Activated naive CD8-positive, alpha-beta T cell treated with anti-CD3 and anti-CD28 coated beads, Interleukin-2, amount 10 ng/mL, durations not matched to agents 7 days and 5 days (primary cell): ENCODE measurements at regions not wholly inside any gene's neighbourhood (a gene's known extent, or its start where the extent isn't known, plus 50 kb on each side); places are given as distances from the start of the nearest gene placed in this dataset.

Source experiments
- ATAC-seq: fragments of 150-1000 bp; cut with Tn5 transposase; one replicate; pipeline ENCODE4 v1.10.0; 2021; ENCODE audit warnings: low read depth, moderate library complexity
- POLR2A ChIA-PET: fragments of 350-600 bp; sonication (Branson Sonifier 250); formaldehyde crosslinking; loops from one replicate; lab custom pipeline; 2021; ENCODE audit warnings: antibody characterized with exemption; lab: Charles Lee
- DNase-seq: peaks from one replicate; pipeline ENCODE4 v3.0.0; 2021
- H3K27ac Mint-ChIP-seq: one replicate; pipeline ENCODE4 v1.8.0; 2022; ENCODE audit warnings: mild to moderate bottlenecking, mixed read lengths
- H3K27me3 Mint-ChIP-seq: one replicate; pipeline ENCODE4 v1.8.0; 2022; ENCODE audit warnings: mild to moderate bottlenecking, moderate library complexity, mixed read lengths
- H3K36me3 Mint-ChIP-seq: one replicate; pipeline ENCODE4 v1.8.0; 2021; ENCODE audit warnings: mild to moderate bottlenecking, mixed read lengths
- H3K4me1 Mint-ChIP-seq: one replicate; pipeline ENCODE4 v1.8.0; 2021; ENCODE audit warnings: mixed read lengths
- H3K4me3 Mint-ChIP-seq: one replicate; pipeline ENCODE4 v1.8.0; 2022; ENCODE audit warnings: mild to moderate bottlenecking, moderate library complexity, mixed read lengths
- H3K9me3 Mint-ChIP-seq: one replicate; pipeline ENCODE4 v1.8.0; 2021; ENCODE audit warnings: mixed read lengths

GRCh38 chr13:54912367-54912766 lies 1883.8 kb downstream of the OLFM4 start:
- Mint-ChIP-seq H3K27ac (no peak overlapping the region), H3K4me3 (no peak overlapping the region), H3K9me3 (peaks cover 5% of the 10 kb centered on the region), H3K27me3 (no peaks in the 10 kb centered on the region), H3K4me1 (no peaks in the 10 kb centered on the region), H3K36me3 (no peaks in the 10 kb centered on the region)
- POLR2A ChIA-PET: no interaction called here
- ATAC-seq (no peak), DNase-seq (no peak)

DNA sequence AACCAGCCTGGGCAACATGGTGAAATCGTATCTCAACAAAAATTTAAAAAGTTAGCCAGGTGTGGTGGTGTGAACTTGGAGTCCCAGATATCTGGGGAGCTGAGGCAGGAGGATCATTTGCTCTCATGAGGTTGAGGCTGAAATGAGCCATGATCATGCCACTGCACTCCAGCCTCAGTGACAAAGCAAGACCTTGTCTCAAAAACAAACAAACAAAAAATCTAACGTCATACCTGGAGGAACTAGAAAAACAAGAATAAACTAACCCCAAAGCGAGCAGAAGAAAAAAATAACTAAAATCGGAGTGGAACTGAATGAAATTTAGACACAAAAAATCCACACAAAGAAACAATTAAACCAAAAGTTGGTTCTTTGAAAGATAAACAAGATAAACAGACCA lies 1885.1 kb downstream of the OLFM4 start:
- H3K4me3 Mint-ChIP-seq: no peak overlapping the region
- H3K27me3 Mint-ChIP-seq: no peaks in the 10 kb centered on the region
- DNase-seq: no peak
- POLR2A ChIA-PET: no interaction called here
- H3K4me1 Mint-ChIP-seq: no peaks in the 10 kb centered on the region
- H3K27ac Mint-ChIP-seq: no peak overlapping the region
- ATAC-seq: no peak
- peaks cover 5% of the 10 kb centered on the region for H3K9me3 Mint-ChIP-seq
- H3K36me3 Mint-ChIP-seq: no peaks in the 10 kb centered on the region

DNA sequence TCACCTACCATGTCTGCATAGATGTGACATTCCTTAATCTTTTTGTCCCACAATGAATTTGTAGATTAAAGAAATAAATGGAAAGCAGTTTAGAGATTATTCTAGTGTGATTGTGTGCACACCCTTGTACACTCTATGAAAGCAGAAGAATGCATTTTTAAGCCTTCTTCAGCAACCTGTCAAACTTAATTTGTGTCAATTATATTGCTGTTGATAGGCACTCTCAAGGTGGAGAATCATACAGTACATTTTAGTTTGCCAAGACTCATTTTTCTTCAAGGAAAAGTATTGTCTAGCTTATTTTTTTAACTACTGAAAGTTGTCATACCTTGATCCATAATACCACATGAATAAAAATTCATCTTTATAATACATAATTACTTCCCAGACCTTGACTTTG lies 1898.9 kb downstream of the OLFM4 start:
- ATAC-seq: no peak
- Mint-ChIP-seq H3K27me3 (no peaks in the 10 kb centered on the region), H3K4me3 (no peak overlapping the region), H3K4me1 (no peaks in the 10 kb centered on the region), H3K36me3 (no peaks in the 10 kb centered on the region), H3K9me3 (peaks cover 15% of the 10 kb centered on the region), H3K27ac (no peak overlapping the region)
- no peak for DNase-seq
- POLR2A ChIA-PET: no interaction called here

DNA sequence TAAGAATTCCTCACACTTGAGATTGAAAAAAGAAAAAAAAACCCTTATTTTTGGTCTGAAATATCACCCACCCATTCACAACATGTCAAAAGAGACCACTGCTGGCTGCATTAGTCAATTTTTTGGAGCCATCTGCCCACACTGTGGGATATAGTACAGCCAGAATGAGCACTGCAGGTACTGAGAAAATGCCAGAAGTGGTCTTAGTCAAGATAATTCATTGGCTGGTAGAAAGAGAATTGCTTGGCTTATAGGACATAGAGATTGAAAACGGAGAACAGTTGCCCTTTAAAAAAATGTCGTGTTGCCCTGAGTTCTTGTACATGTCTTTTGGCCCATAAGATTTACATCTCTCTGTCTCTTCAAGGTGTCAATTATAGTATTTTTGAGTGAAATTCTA lies 1899.5 kb downstream of the OLFM4 start:
- no peaks in the 10 kb centered on the region for H3K4me1 Mint-ChIP-seq
- no peak overlapping the region for H3K27ac Mint-ChIP-seq
- POLR2A ChIA-PET: no interaction called here
- H3K9me3 Mint-ChIP-seq: peaks cover 15% of the 10 kb centered on the region
- ATAC-seq (no peak), DNase-seq (no peak)
- H3K36me3 Mint-ChIP-seq: no peaks in the 10 kb centered on the region
- no peaks in the 10 kb centered on the region for H3K27me3 Mint-ChIP-seq
- H3K4me3 Mint-ChIP-seq: no peak overlapping the region

- Mint-ChIP-seq H3K27me3 (no peaks in the 10 kb centered on the region), H3K4me3 (no peak overlapping the region), H3K9me3 (peaks cover 8% of the 10 kb centered on the region), H3K36me3 (no peaks in the 10 kb centered on the region), H3K4me1 (no peaks in the 10 kb centered on the region), H3K27ac (no peak overlapping the region)
- no peak for DNase-seq
- POLR2A ChIA-PET: no interaction called here
- no peak for ATAC-seq
Observed at GRCh38 chr13:54934121-54934520, 1905.5 kb downstream of the OLFM4 start.

DNA sequence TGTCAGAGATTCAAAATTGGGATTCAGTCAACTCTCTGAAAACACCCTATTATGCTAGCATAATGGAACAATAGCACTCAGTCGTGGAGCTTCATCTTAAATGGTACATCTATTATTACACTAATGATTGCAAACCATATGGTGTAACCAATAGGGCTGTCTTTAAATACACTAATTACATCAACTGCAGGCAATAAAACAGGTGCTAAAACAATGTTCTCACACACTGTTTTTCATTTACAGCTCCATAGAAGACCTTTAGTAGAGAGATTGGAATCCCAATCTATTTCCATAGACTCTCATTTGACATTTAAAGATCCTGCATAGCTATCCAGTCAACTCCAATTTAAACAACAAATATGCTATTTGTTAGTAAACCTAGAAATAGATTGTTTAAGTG lies 1917.4 kb downstream of the OLFM4 start:
- no peak overlapping the region for H3K4me3 Mint-ChIP-seq
- ATAC-seq (no peak), DNase-seq (no peak)
- no peaks in the 10 kb centered on the region for H3K36me3 Mint-ChIP-seq
- no peaks in the 10 kb centered on the region for H3K4me1 Mint-ChIP-seq
- no peaks in the 10 kb centered on the region for H3K27me3 Mint-ChIP-seq
- no peak overlapping the region for H3K27ac Mint-ChIP-seq
- peaks cover 6% of the 10 kb centered on the region for H3K9me3 Mint-ChIP-seq
- POLR2A ChIA-PET: no interaction called here

GRCh38 chr13:54949735-54950134 lies 1921.1 kb downstream of the OLFM4 start:
- no peaks in the 10 kb centered on the region for H3K36me3 Mint-ChIP-seq
- H3K4me1 Mint-ChIP-seq: no peaks in the 10 kb centered on the region
- ATAC-seq: no peak
- H3K27me3 Mint-ChIP-seq: no peaks in the 10 kb centered on the region
- DNase-seq: no peak
- no peak overlapping the region for H3K27ac Mint-ChIP-seq
- no peak overlapping the region for H3K4me3 Mint-ChIP-seq
- peaks cover 7% of the 10 kb centered on the region for H3K9me3 Mint-ChIP-seq
- POLR2A ChIA-PET: no interaction called here

DNA sequence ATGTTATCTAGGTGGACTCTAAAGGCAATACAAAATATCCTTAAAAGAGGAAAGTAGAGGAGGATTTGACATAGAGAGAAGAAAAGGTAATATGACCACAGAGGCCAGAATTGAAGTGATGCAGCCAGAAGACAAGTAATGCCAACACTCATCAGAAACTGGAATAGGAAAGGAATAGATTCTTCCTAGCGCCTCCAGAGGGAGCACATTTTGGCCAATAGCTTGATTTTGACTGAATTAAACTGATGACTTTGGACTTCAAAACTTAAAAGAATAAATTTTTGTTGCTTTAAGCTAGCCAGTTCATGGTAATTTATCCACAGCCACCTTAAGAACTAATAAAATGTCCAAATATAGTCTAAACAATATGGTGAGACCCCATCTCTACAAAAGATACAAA lies 1921.9 kb downstream of the OLFM4 start:
- POLR2A ChIA-PET: no interaction called here
- DNase-seq: no peak
- Mint-ChIP-seq H3K9me3 (peaks cover 9% of the 10 kb centered on the region), H3K36me3 (no peaks in the 10 kb centered on the region), H3K27ac (no peak overlapping the region), H3K4me1 (no peaks in the 10 kb centered on the region), H3K27me3 (no peaks in the 10 kb centered on the region), H3K4me3 (no peak overlapping the region)
- no peak for ATAC-seq

- H3K4me1 Mint-ChIP-seq: no peaks in the 10 kb centered on the region
- H3K4me3 Mint-ChIP-seq: no peak overlapping the region
- ATAC-seq (no peak), DNase-seq (no peak)
- H3K27me3 Mint-ChIP-seq: no peaks in the 10 kb centered on the region
- no peak overlapping the region for H3K27ac Mint-ChIP-seq
- POLR2A ChIA-PET: no interaction called here
- H3K9me3 Mint-ChIP-seq: peaks cover 7% of the 10 kb centered on the region
- no peaks in the 10 kb centered on the region for H3K36me3 Mint-ChIP-seq
Observed at GRCh38 chr13:54953786-54954185, 1925.2 kb downstream of the OLFM4 start.

- ATAC-seq: no peak
- DNase-seq: no peak
- POLR2A ChIA-PET: no interaction called here
- H3K9me3 Mint-ChIP-seq: peaks cover 5% of the 10 kb centered on the region
- no peaks in the 10 kb centered on the region for H3K27me3 Mint-ChIP-seq
- no peak overlapping the region for H3K27ac Mint-ChIP-seq
- no peaks in the 10 kb centered on the region for H3K36me3 Mint-ChIP-seq
- no peaks in the 10 kb centered on the region for H3K4me1 Mint-ChIP-seq
- no peak overlapping the region for H3K4me3 Mint-ChIP-seq
Observed at GRCh38 chr13:54958781-54959180, 1930.2 kb downstream of the OLFM4 start.

GRCh38 chr13:54965881-54966280 lies 1937.3 kb downstream of the OLFM4 start:
- Mint-ChIP-seq H3K27ac (no peak overlapping the region), H3K9me3 (peaks cover 2% of the 10 kb centered on the region), H3K4me1 (no peaks in the 10 kb centered on the region), H3K36me3 (no peaks in the 10 kb centered on the region), H3K4me3 (no peak overlapping the region), H3K27me3 (no peaks in the 10 kb centered on the region)
- DNase-seq: no peak
- POLR2A ChIA-PET: no interaction called here
- ATAC-seq: no peak

- H3K9me3 Mint-ChIP-seq: peaks cover 3% of the 10 kb centered on the region
- H3K36me3 Mint-ChIP-seq: no peaks in the 10 kb centered on the region
- no peak for ATAC-seq
- H3K27ac Mint-ChIP-seq: no peak overlapping the region
- no peaks in the 10 kb centered on the region for H3K27me3 Mint-ChIP-seq
- POLR2A ChIA-PET: no interaction called here
- H3K4me3 Mint-ChIP-seq: no peak overlapping the region
- DNase-seq: no peak
- no peaks in the 10 kb centered on the region for H3K4me1 Mint-ChIP-seq
Observed at GRCh38 chr13:54972838-54973237, 1944.2 kb downstream of the OLFM4 start.

- H3K36me3 Mint-ChIP-seq: no peaks in the 10 kb centered on the region
- DNase-seq (no peak), ATAC-seq (no peak)
- no peak overlapping the region for H3K4me3 Mint-ChIP-seq
- POLR2A ChIA-PET: no interaction called here
- no peak overlapping the region for H3K27ac Mint-ChIP-seq
- H3K4me1 Mint-ChIP-seq: peaks cover 3% of the 10 kb centered on the region
- H3K27me3 Mint-ChIP-seq: no peaks in the 10 kb centered on the region
- peaks cover 3% of the 10 kb centered on the region for H3K9me3 Mint-ChIP-seq
Observed at GRCh38 chr13:54975676-54976075, 1947.1 kb downstream of the OLFM4 start.

- ATAC-seq (no peak), DNase-seq (no peak)
- Mint-ChIP-seq H3K36me3 (no peaks in the 10 kb centered on the region), H3K9me3 (peaks cover 8% of the 10 kb centered on the region), H3K4me1 (peaks cover 3% of the 10 kb centered on the region), H3K27me3 (no peaks in the 10 kb centered on the region), H3K27ac (no peak overlapping the region), H3K4me3 (no peak overlapping the region)
- POLR2A ChIA-PET: no interaction called here
Observed at GRCh38 chr13:54980651-54981050, 1952.0 kb downstream of the OLFM4 start.

- Mint-ChIP-seq H3K9me3 (peaks cover 10% of the 10 kb centered on the region), H3K4me1 (no peaks in the 10 kb centered on the region), H3K27ac (no peak overlapping the region), H3K36me3 (no peaks in the 10 kb centered on the region), H3K4me3 (no peak overlapping the region), H3K27me3 (no peaks in the 10 kb centered on the region)
- DNase-seq (no peak), ATAC-seq (no peak)
- POLR2A ChIA-PET: no interaction called here
Observed at GRCh38 chr13:54989418-54989817, 1960.8 kb downstream of the OLFM4 start.
